Mucosa of stomach (tissue), 1 donor: ENCODE measurements at regions not wholly inside any gene's neighbourhood (a gene's known extent, or its start where the extent isn't known, plus 50 kb on each side); places are given as distances from the start of the nearest gene placed in this dataset.
"Not testable (repeated sequence)": the region's sequence is repeated elsewhere in the genome, so short reads cannot be mapped to it uniquely, and the experiment has no call there.

Source experiments
- H3K27me3 ChIP-seq: one replicate; pipeline ENCODE4 v1.7.0; 2013; ENCODE audit warnings: mild to moderate bottlenecking, low read length; ENCODE audit not compliant: control insufficient read depth, insufficient read depth
- H3K36me3 ChIP-seq: one replicate; pipeline ENCODE4 v1.7.0; 2013; ENCODE audit warnings: low read length; ENCODE audit not compliant: control insufficient read depth, insufficient read depth
- H3K4me1 ChIP-seq: one replicate; pipeline ENCODE4 v1.7.0; 2013; ENCODE audit warnings: mild to moderate bottlenecking, low read length; ENCODE audit not compliant: control insufficient read depth, insufficient read depth
- H3K4me3 ChIP-seq: one replicate; pipeline ENCODE4 v1.7.0; 2013; ENCODE audit warnings: low read length
- H3K9ac ChIP-seq: one replicate; pipeline ENCODE4 v1.7.0; 2013; ENCODE audit warnings: mild to moderate bottlenecking, low read length, moderate library complexity
- H3K9me3 ChIP-seq: one replicate; pipeline ENCODE4 v1.7.0; 2013; ENCODE audit warnings: mild to moderate bottlenecking, low read length, moderate library complexity; ENCODE audit not compliant: control insufficient read depth
- donor health status: Pancreatic carcinoma.

- Histone ChIP-seq H3K9ac (no peak overlapping the region), H3K9me3 (no peaks in the 10 kb centered on the region), H3K27me3 (no peaks in the 10 kb centered on the region), H3K4me1 (peaks cover 9% of the 10 kb centered on the region), H3K36me3 (no peaks in the 10 kb centered on the region), H3K4me3 (no peak overlapping the region)
Measured at GRCh38 chr4:77433418-77433733, 172.2 kb upstream of the CXCL13 start.

- Histone ChIP-seq H3K4me1 (peaks cover 9% of the 10 kb centered on the region), H3K9me3 (no peaks in the 10 kb centered on the region), H3K4me3 (no peak overlapping the region)
Measured at GRCh38 chr4:77434299-77435092, 171.1 kb upstream of the CXCL13 start.

GRCh38 chr4:77437079-77437478 is 168.5 kb upstream of the CXCL13 start:
- peaks cover 9% of the 10 kb centered on the region for H3K4me1 ChIP-seq
- no peak overlapping the region for H3K9ac ChIP-seq
- no peaks in the 10 kb centered on the region for H3K36me3 ChIP-seq
- H3K27me3 ChIP-seq, result no peaks in the 10 kb centered on the region
- H3K4me3 ChIP-seq, result no peak overlapping the region
- H3K9me3 ChIP-seq, result no peaks in the 10 kb centered on the region

More at GRCh38 chr4:77434299-77435092, 171.1 kb upstream of the CXCL13 start:
- Histone ChIP-seq H3K27me3 (no peaks in the 10 kb centered on the region), H3K9ac (no peak overlapping the region), H3K36me3 (no peaks in the 10 kb centered on the region)

- Histone ChIP-seq H3K4me1 (no peaks in the 10 kb centered on the region), H3K9me3 (no peaks in the 10 kb centered on the region), H3K4me3 (no peak overlapping the region), H3K36me3 (no peaks in the 10 kb centered on the region), H3K9ac (no peak overlapping the region), H3K27me3 (no peaks in the 10 kb centered on the region)
Measured at GRCh38 chr4:77438549-77438948, 167.1 kb upstream of the CXCL13 start.

- Histone ChIP-seq H3K4me3 (no peak overlapping the region), H3K36me3 (no peaks in the 10 kb centered on the region), H3K27me3 (no peaks in the 10 kb centered on the region), H3K9me3 (no peaks in the 10 kb centered on the region), H3K4me1 (no peaks in the 10 kb centered on the region), H3K9ac (no peak overlapping the region)
Measured at GRCh38 chr4:77443941-77444340, 161.7 kb upstream of the CXCL13 start.

- Histone ChIP-seq H3K9ac (no peak overlapping the region), H3K4me1 (no peaks in the 10 kb centered on the region), H3K9me3 (no peaks in the 10 kb centered on the region), H3K27me3 (no peaks in the 10 kb centered on the region), H3K4me3 (no peak overlapping the region), H3K36me3 (no peaks in the 10 kb centered on the region)
Measured at GRCh38 chr4:77445823-77446222, 159.8 kb upstream of the CXCL13 start.

GRCh38 chr4:77446601-77447000 is 159.0 kb upstream of the CXCL13 start:
- Histone ChIP-seq H3K36me3 (no peaks in the 10 kb centered on the region), H3K4me3 (no peak overlapping the region)

GRCh38 chr4:77449171-77449570 is 156.4 kb upstream of the CXCL13 start:
- H3K9ac ChIP-seq, result no peak overlapping the region
- no peaks in the 10 kb centered on the region for H3K4me1 ChIP-seq
- no peaks in the 10 kb centered on the region for H3K9me3 ChIP-seq
- no peaks in the 10 kb centered on the region for H3K27me3 ChIP-seq
- no peak overlapping the region for H3K4me3 ChIP-seq
- no peaks in the 10 kb centered on the region for H3K36me3 ChIP-seq

More at GRCh38 chr4:77446601-77447000, 159.0 kb upstream of the CXCL13 start:
- no peaks in the 10 kb centered on the region for H3K4me1 ChIP-seq
- H3K9ac ChIP-seq, result no peak overlapping the region
- H3K27me3 ChIP-seq, result no peaks in the 10 kb centered on the region
- no peaks in the 10 kb centered on the region for H3K9me3 ChIP-seq

- H3K36me3 ChIP-seq, result no peaks in the 10 kb centered on the region
- no peaks in the 10 kb centered on the region for H3K4me1 ChIP-seq
- H3K4me3 ChIP-seq, result no peak overlapping the region
- H3K27me3 ChIP-seq, result no peaks in the 10 kb centered on the region
- H3K9me3 ChIP-seq, result no peaks in the 10 kb centered on the region
- H3K9ac ChIP-seq, result no peak overlapping the region
Measured at GRCh38 chr4:77450006-77450405, 155.6 kb upstream of the CXCL13 start.

GRCh38 chr4:77451530-77451929 is 154.1 kb upstream of the CXCL13 start:
- Histone ChIP-seq H3K4me3 (no peak overlapping the region), H3K4me1 (no peaks in the 10 kb centered on the region), H3K9me3 (no peaks in the 10 kb centered on the region), H3K27me3 (no peaks in the 10 kb centered on the region), H3K36me3 (no peaks in the 10 kb centered on the region), H3K9ac (no peak overlapping the region)

GRCh38 chr4:77452117-77452516 is 153.5 kb upstream of the CXCL13 start:
- not testable (repeated sequence) for H3K9ac ChIP-seq, H3K36me3 ChIP-seq, H3K4me3 ChIP-seq, H3K9me3 ChIP-seq, H3K4me1 ChIP-seq, H3K27me3 ChIP-seq

GRCh38 chr4:77453911-77454310 is 151.7 kb upstream of the CXCL13 start:
- Histone ChIP-seq H3K4me1 (no peaks in the 10 kb centered on the region), H3K27me3 (no peaks in the 10 kb centered on the region), H3K4me3 (no peak overlapping the region), H3K36me3 (no peaks in the 10 kb centered on the region), H3K9me3 (no peaks in the 10 kb centered on the region), H3K9ac (no peak overlapping the region)

GRCh38 chr4:77454858-77455257 is 150.8 kb upstream of the CXCL13 start:
- Histone ChIP-seq H3K4me1 (no peaks in the 10 kb centered on the region), H3K36me3 (no peaks in the 10 kb centered on the region), H3K4me3 (no peak overlapping the region), H3K9ac (no peak overlapping the region), H3K27me3 (no peaks in the 10 kb centered on the region), H3K9me3 (no peaks in the 10 kb centered on the region)
